ENCODE measurements at regions not wholly inside any gene's neighbourhood (a gene's known extent, or its start where the extent isn't known, plus 50 kb on each side); places are given as distances from the start of the nearest gene placed in this dataset.
"Not testable (repeated sequence)": the region's sequence is repeated elsewhere in the genome, so short reads cannot be mapped to it uniquely, and the experiment has no call there.

DNA sequence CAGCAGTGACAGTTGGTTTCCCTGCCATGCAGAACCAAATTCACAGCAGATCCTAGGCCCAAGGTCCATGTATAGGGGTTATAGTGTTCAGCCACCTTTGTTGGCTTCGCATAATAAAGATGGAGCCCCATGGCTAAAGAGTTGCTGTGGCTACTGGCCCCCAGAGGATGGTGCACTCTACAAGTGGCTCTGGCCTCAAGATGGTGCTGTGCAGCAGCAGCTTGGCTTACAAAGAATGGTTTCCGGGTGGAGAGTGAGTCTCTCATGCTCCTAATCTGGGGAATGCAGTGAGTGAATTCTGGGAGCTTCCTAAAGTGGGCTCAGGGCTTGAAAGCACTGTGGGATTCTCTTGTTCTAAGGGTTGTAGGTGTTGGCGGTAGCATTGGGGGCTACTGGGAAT is 1199.7 kb downstream of the CNTNAP5 start:
- Histone ChIP-seq H3K9me3 (no peaks in the 10 kb centered on the region), H3K36me3 (ENCODE audit: control insufficient read depth in 2 of 2, extremely low read depth in 1 of 2, insufficient read depth in 1 of 2, low read length in 1 of 2) (no peaks in the 10 kb centered on the region), H3K27me3 (replicated peaks in 1 of 2; ENCODE audit: control insufficient read depth in 2 of 2, extremely low read depth in 1 of 2, insufficient read depth in 2 of 2, low read length in 1 of 2) (no peaks in the 10 kb centered on the region), H3K4me1 (ENCODE audit: control insufficient read depth in 1 of 2, extremely low read depth in 1 of 2, insufficient read depth in 2 of 2, low read length in 2 of 2) (no peaks in the 10 kb centered on the region), H3K4me3 (ENCODE audit: control insufficient read depth in 1 of 2, extremely low read depth in 1 of 2, low read length in 1 of 2) (no peak overlapping the region), H3K27ac (ENCODE audit: low read length) (no peak overlapping the region)
- peaks cover 20 to 25% (median 23%) of the 10 kb centered on the region in 3 donors for H3K9me3 Mint-ChIP-seq
- ATAC-seq (replicated peaks in 1 of 4) (no peak), DNase-seq (no peak)
- no peaks in the 10 kb centered on the region for H3K27me3 Mint-ChIP-seq
- H3K4me1 Mint-ChIP-seq: no peaks in the 10 kb centered on the region
- ChIA-PET CTCF (no interaction called here), POLR2A (no interaction called here)
- H3K27ac Mint-ChIP-seq: no peak overlapping the region
- H3K4me3 Mint-ChIP-seq: no peak overlapping the region
- WGBS (ENCODE audit: insufficient coverage): 71% methylated on average over 2 of the region's 3 CpGs
- H3K36me3 Mint-ChIP-seq: no peaks in the 10 kb centered on the region

DNA sequence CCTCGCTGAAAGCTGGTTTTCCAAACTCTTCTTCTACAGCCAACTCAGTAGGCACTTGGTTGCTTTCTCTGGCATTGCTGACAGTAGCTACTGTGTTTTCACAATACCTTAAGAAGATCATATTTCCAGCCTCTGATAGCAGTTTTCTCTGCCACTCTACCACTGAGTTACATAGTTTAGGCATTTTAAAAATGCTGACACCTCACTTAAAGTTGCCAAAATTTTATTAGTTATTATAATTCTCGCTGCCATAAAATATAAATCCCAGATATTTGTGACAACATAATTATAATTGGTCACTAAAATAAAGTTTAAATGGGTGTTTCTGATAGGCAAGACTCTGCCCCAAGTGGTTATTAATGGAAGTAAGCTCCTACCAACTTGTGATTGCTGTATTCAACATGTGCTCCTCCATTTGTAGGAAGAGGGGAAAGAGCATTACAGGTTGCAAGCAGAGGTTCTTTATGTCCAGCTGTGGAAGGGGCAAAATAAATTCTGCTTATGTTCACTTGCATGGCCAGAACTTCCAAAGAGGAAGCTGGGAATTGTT is 1202.8 kb downstream of the CNTNAP5 start:
- no peak for DNase-seq
- Histone ChIP-seq H3K27ac (ENCODE audit: low read length) (no peak overlapping the region), H3K4me3 (ENCODE audit: control insufficient read depth in 1 of 2, extremely low read depth in 1 of 2, low read length in 1 of 2) (no peak overlapping the region), H3K9me3 (no peaks in the 10 kb centered on the region), H3K27me3 (replicated peaks in 1 of 2; ENCODE audit: control insufficient read depth in 2 of 2, extremely low read depth in 1 of 2, insufficient read depth in 2 of 2, low read length in 1 of 2) (no peaks in the 10 kb centered on the region), H3K4me1 (ENCODE audit: control insufficient read depth in 1 of 2, extremely low read depth in 1 of 2, insufficient read depth in 2 of 2, low read length in 2 of 2) (no peaks in the 10 kb centered on the region), H3K36me3 (ENCODE audit: control insufficient read depth in 2 of 2, extremely low read depth in 1 of 2, insufficient read depth in 1 of 2, low read length in 1 of 2) (no peaks in the 10 kb centered on the region)
- peaks cover 7 to 12% (median 11%) of the 10 kb centered on the region in 3 donors for H3K9me3 Mint-ChIP-seq
- H3K4me1 Mint-ChIP-seq: no peaks in the 10 kb centered on the region
- no peak overlapping the region for H3K4me3 Mint-ChIP-seq
- ATAC-seq (replicated peaks in 1 of 4): no peak
- no CpG with 5 or more reads among the region's 2 CpGs for WGBS (ENCODE audit: insufficient coverage)
- H3K27me3 Mint-ChIP-seq: no peaks in the 10 kb centered on the region
- H3K27ac Mint-ChIP-seq: no peak overlapping the region
- H3K36me3 Mint-ChIP-seq: no peaks in the 10 kb centered on the region
- ChIA-PET CTCF (no interaction called here), POLR2A (no interaction called here)

DNA sequence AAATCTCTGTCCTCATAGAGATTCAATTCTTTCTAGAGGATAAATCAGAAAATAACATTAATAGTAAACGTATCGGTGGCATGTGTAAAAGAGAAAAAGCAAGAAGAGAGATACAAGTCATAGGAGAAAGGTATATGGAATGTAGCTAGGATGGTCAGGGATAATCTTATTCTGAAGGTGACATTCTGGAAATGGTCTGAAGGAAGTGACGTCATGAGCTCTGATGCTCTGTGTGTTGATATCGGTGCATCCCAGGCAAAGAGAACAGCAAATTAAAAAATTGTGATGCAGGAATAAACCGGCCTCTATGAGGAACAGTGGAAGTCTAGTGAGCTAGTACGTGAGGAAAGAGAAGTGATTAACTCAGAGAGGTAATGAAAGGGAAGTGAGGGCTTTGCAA is 1215.8 kb downstream of the CNTNAP5 start:
- WGBS (ENCODE audit: insufficient coverage): 91% methylated on average over 6 of the region's 6 CpGs
- Histone ChIP-seq H3K27ac (ENCODE audit: low read length) (no peak overlapping the region), H3K9me3 (no peaks in the 10 kb centered on the region), H3K27me3 (replicated peaks in 1 of 2; ENCODE audit: control insufficient read depth in 2 of 2, extremely low read depth in 1 of 2, insufficient read depth in 2 of 2, low read length in 1 of 2) (no peaks in the 10 kb centered on the region), H3K4me3 (ENCODE audit: control insufficient read depth in 1 of 2, extremely low read depth in 1 of 2, low read length in 1 of 2) (no peak overlapping the region), H3K36me3 (ENCODE audit: control insufficient read depth in 2 of 2, extremely low read depth in 1 of 2, insufficient read depth in 1 of 2, low read length in 1 of 2) (no peaks in the 10 kb centered on the region), H3K4me1 (ENCODE audit: control insufficient read depth in 1 of 2, extremely low read depth in 1 of 2, insufficient read depth in 2 of 2, low read length in 2 of 2) (no peaks in the 10 kb centered on the region)
- Mint-ChIP-seq H3K36me3 (no peaks in the 10 kb centered on the region), H3K27ac (no peak overlapping the region), H3K4me3 (no peak overlapping the region), H3K9me3 (peaks cover 13 to 18% (median 14%) of the 10 kb centered on the region in 3 donors), H3K4me1 (no peaks in the 10 kb centered on the region), H3K27me3 (no peaks in the 10 kb centered on the region)
- DNase-seq: no peak
- no peak for ATAC-seq (replicated peaks in 1 of 4)
- POLR2A ChIA-PET: no interaction called here
- CTCF ChIA-PET: no interaction called here

DNA sequence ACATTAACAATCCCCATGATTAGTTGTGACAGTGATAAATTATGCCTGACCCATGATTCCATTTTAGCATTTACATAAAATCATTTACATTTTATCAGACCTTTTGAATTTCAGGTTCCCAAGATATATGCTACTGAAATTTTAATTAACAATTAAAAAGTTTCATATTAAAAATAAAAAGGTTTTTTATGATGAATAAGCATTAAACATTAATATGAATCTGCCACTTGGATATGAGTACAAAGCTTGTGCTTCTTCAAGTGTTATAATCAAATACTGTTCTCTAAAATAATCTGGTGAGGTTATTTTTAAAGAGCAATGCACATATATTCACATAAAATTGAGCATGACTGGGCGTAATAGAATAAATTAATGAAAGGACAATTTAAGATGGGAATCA is 1218.0 kb downstream of the CNTNAP5 start:
- Histone ChIP-seq H3K27me3 (replicated peaks in 1 of 2; ENCODE audit: control insufficient read depth in 2 of 2, extremely low read depth in 1 of 2, insufficient read depth in 2 of 2, low read length in 1 of 2) (no peaks in the 10 kb centered on the region), H3K9me3 (no peaks in the 10 kb centered on the region), H3K27ac (ENCODE audit: low read length) (no peak overlapping the region), H3K4me3 (ENCODE audit: control insufficient read depth in 1 of 2, extremely low read depth in 1 of 2, low read length in 1 of 2) (no peak overlapping the region), H3K36me3 (ENCODE audit: control insufficient read depth in 2 of 2, extremely low read depth in 1 of 2, insufficient read depth in 1 of 2, low read length in 1 of 2) (no peaks in the 10 kb centered on the region), H3K4me1 (ENCODE audit: control insufficient read depth in 1 of 2, extremely low read depth in 1 of 2, insufficient read depth in 2 of 2, low read length in 2 of 2) (no peaks in the 10 kb centered on the region)
- no peak for DNase-seq
- no peak for ATAC-seq (replicated peaks in 1 of 4)
- POLR2A ChIA-PET: no interaction called here
- peaks cover 12 to 16% (median 14%) of the 10 kb centered on the region in 3 donors for H3K9me3 Mint-ChIP-seq
- WGBS (ENCODE audit: insufficient coverage): no CpG with 5 or more reads among the region's 1 CpG
- H3K27ac Mint-ChIP-seq: no peak overlapping the region
- no peak overlapping the region for H3K4me3 Mint-ChIP-seq
- CTCF ChIA-PET: no interaction called here
- no peaks in the 10 kb centered on the region for H3K36me3 Mint-ChIP-seq
- no peaks in the 10 kb centered on the region for H3K27me3 Mint-ChIP-seq
- no peaks in the 10 kb centered on the region for H3K4me1 Mint-ChIP-seq

DNA sequence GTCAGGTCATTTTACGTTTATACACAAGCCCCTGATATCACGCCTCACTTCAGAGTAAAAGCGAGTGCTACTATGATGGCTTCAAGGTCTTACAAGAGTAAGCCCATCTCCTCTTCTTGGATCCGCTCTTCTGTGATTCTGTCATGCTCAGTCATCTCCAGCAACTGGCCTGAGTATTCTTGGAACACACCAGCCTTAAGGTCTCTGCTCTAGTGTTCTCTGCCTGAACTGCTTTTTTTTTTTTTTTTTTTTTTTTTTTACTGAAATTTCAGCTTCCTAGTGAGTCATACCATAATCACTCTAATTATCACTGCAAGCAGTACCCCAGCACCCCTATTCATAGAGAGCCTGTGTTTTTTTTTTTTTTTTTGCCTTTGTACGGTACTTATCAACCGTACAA is 1228.9 kb downstream of the CNTNAP5 start:
- no peak overlapping the region for H3K4me3 ChIP-seq (ENCODE audit: control insufficient read depth in 1 of 2, extremely low read depth in 1 of 2, low read length in 1 of 2)
- POLR2A ChIA-PET: no interaction called here
- no peaks in the 10 kb centered on the region for H3K4me1 ChIP-seq (ENCODE audit: control insufficient read depth in 1 of 2, extremely low read depth in 1 of 2, insufficient read depth in 2 of 2, low read length in 2 of 2)
- H3K9me3 ChIP-seq: no peaks in the 10 kb centered on the region
- Mint-ChIP-seq H3K27ac (no peak overlapping the region), H3K4me1 (no peaks in the 10 kb centered on the region), H3K27me3 (no peaks in the 10 kb centered on the region), H3K4me3 (no peak overlapping the region), H3K9me3 (peaks cover 7 to 13% (median 9%) of the 10 kb centered on the region in 3 donors), H3K36me3 (no peaks in the 10 kb centered on the region)
- H3K27ac ChIP-seq (ENCODE audit: low read length): no peak overlapping the region
- no peak for ATAC-seq (replicated peaks in 1 of 4)
- CTCF ChIA-PET: interaction anchor here in 1 of 2 donors (0.6 kb wide), 1 partner anchor 173 kb away, joined by 3 read pairs; no protein-coding TSS in a partner anchor
- no peaks in the 10 kb centered on the region for H3K27me3 ChIP-seq (replicated peaks in 1 of 2; ENCODE audit: control insufficient read depth in 2 of 2, extremely low read depth in 1 of 2, insufficient read depth in 2 of 2, low read length in 1 of 2)
- 100% methylated on average over 4 of the region's 6 CpGs for WGBS (ENCODE audit: insufficient coverage)
- DNase-seq: no peak
- H3K36me3 ChIP-seq (ENCODE audit: control insufficient read depth in 2 of 2, extremely low read depth in 1 of 2, insufficient read depth in 1 of 2, low read length in 1 of 2): no peaks in the 10 kb centered on the region

DNA sequence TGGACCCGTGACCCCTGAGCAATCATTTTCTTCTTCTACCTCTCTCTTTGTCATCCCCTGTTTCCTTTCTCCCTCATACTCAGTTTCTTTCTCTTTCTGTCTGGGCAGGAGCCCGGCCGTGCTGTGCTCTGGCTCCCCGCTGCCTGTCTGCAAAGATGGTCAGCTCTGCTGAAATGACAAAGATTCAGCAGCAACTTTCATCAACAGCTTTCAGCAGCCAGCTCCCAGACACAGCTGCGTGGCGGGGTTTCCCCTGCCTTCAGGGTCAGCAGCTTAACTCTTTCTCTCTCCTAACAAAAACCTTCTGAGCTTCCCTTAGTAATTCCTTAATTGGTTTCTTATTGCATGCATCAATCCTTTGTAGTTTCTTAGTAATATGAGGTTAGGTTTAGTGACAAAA is 1234.4 kb downstream of the CNTNAP5 start:
- 77% methylated on average over 3 of the region's 6 CpGs for WGBS (ENCODE audit: insufficient coverage)
- Mint-ChIP-seq H3K36me3 (no peaks in the 10 kb centered on the region), H3K27ac (no peak overlapping the region), H3K9me3 (peaks cover 4 to 12% (median 10%) of the 10 kb centered on the region in 3 donors), H3K27me3 (no peaks in the 10 kb centered on the region), H3K4me3 (no peak overlapping the region), H3K4me1 (no peaks in the 10 kb centered on the region)
- no peaks in the 10 kb centered on the region for H3K9me3 ChIP-seq
- H3K36me3 ChIP-seq (ENCODE audit: control insufficient read depth in 2 of 2, extremely low read depth in 1 of 2, insufficient read depth in 1 of 2, low read length in 1 of 2): no peaks in the 10 kb centered on the region
- no peak overlapping the region for H3K27ac ChIP-seq (ENCODE audit: low read length)
- no peaks in the 10 kb centered on the region for H3K27me3 ChIP-seq (replicated peaks in 1 of 2; ENCODE audit: control insufficient read depth in 2 of 2, extremely low read depth in 1 of 2, insufficient read depth in 2 of 2, low read length in 1 of 2)
- ChIA-PET POLR2A (no interaction called here), CTCF (no interaction called here)
- DNase-seq: no peak
- no peak for ATAC-seq (replicated peaks in 1 of 4)
- no peaks in the 10 kb centered on the region for H3K4me1 ChIP-seq (ENCODE audit: control insufficient read depth in 1 of 2, extremely low read depth in 1 of 2, insufficient read depth in 2 of 2, low read length in 2 of 2)
- no peak overlapping the region for H3K4me3 ChIP-seq (ENCODE audit: control insufficient read depth in 1 of 2, extremely low read depth in 1 of 2, low read length in 1 of 2)

DNA sequence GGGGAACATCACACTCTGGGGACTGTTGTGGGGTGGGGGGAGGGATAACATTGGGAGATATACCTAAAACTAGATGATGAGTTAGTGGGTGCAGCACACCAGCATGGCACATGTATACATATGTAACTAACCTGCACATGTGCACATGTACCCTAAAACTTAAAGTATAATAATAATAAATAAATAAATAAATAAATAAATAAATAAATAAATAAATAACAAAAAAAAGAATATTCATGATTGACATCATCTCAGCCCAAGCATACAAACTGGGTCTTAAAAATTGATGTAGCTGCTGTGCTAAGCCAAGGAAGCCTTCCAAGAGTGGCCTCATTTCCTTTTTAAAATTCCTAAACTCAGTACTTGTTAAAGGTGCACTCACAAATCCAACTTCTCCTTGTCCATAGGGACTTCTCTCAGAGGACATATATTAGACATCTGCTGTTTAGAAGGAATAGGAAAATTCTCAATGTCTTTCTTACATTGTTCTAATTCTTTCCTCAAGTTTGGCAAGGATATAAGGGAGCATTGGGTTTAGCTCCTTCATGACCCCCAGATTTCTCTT is 1235.4 kb downstream of the CNTNAP5 start:
- H3K27me3 ChIP-seq (replicated peaks in 1 of 2; ENCODE audit: control insufficient read depth in 2 of 2, extremely low read depth in 1 of 2, insufficient read depth in 2 of 2, low read length in 1 of 2); H3K27ac Mint-ChIP-seq; H3K36me3 Mint-ChIP-seq; H3K36me3 ChIP-seq (ENCODE audit: control insufficient read depth in 2 of 2, extremely low read depth in 1 of 2, insufficient read depth in 1 of 2, low read length in 1 of 2); H3K27me3 Mint-ChIP-seq; POLR2A ChIA-PET; CTCF ChIA-PET; H3K4me1 ChIP-seq (ENCODE audit: control insufficient read depth in 1 of 2, extremely low read depth in 1 of 2, insufficient read depth in 2 of 2, low read length in 2 of 2); H3K4me3 Mint-ChIP-seq; DNase-seq; H3K27ac ChIP-seq (ENCODE audit: low read length); ATAC-seq (replicated peaks in 1 of 4); H3K4me3 ChIP-seq (ENCODE audit: control insufficient read depth in 1 of 2, extremely low read depth in 1 of 2, low read length in 1 of 2); H3K9me3 ChIP-seq; H3K4me1 Mint-ChIP-seq: not testable (repeated sequence)
- peaks cover 9 to 16% (median 10%) of the 10 kb centered on the region in 3 donors for H3K9me3 Mint-ChIP-seq
